Ecto neural progenitor cell (in vitro differentiated cells): ENCODE measurements at regions not wholly inside any gene's neighbourhood (a gene's known extent, or its start where the extent isn't known, plus 50 kb on each side); places are given as distances from the start of the nearest gene placed in this dataset.
"Not testable (repeated sequence)": the region's sequence is repeated elsewhere in the genome, so short reads cannot be mapped to it uniquely, and the experiment has no call there.

Experiments used
- DNase-seq: peaks from one replicate; pipeline ENCODE4 v3.0.0-alpha.2; 2018; ENCODE audit warnings: low spot score

- no peak for DNase-seq
Measured at GRCh38 chr6:168255283-168255881, 64.2 kb downstream of the DACT2 start.

GRCh38 chr6:168252267-168252666, 67.3 kb downstream of the DACT2 start:
- no peak for DNase-seq

GRCh38 chr6:168250250-168250649, 69.3 kb downstream of the DACT2 start:
- no peak for DNase-seq

GRCh38 chr6:168249746-168250145, 69.8 kb downstream of the DACT2 start:
- no peak for DNase-seq

- DNase-seq: no peak
Measured at GRCh38 chr6:168248148-168248620, 71.4 kb downstream of the DACT2 start.

- no peak for DNase-seq
Measured at GRCh38 chr6:168247443-168248147, 72.0 kb downstream of the DACT2 start.

GRCh38 chr6:168244961-168245551, 74.5 kb downstream of the DACT2 start:
- DNase-seq: no peak

GRCh38 chr6:168243812-168244376, 75.7 kb downstream of the DACT2 start:
- no peak for DNase-seq

GRCh38 chr6:168242940-168243225, 76.7 kb downstream of the DACT2 start:
- DNase-seq: no peak

- DNase-seq: no peak
Measured at GRCh38 chr6:168242111-168242939, 77.3 kb downstream of the DACT2 start.

- DNase-seq: no peak
Measured at GRCh38 chr6:168240160-168240559, 79.4 kb downstream of the DACT2 start.

- DNase-seq: no peak
Measured at GRCh38 chr6:168239044-168239773, 80.4 kb downstream of the DACT2 start.

- no peak for DNase-seq
Measured at GRCh38 chr6:168238159-168238909, 81.2 kb downstream of the DACT2 start.

GRCh38 chr6:168233875-168234213, 85.7 kb downstream of the DACT2 start:
- DNase-seq: not testable (repeated sequence)

- no peak for DNase-seq
Measured at GRCh38 chr6:168232989-168233874, 86.3 kb downstream of the DACT2 start.

- DNase-seq: no peak
Measured at GRCh38 chr6:168232528-168232927, 87.0 kb downstream of the DACT2 start.

GRCh38 chr6:168232062-168232461, 87.5 kb downstream of the DACT2 start:
- DNase-seq: no peak

- no peak for DNase-seq
Measured at GRCh38 chr6:168231393-168231957, 88.1 kb downstream of the DACT2 start.

- no peak for DNase-seq
Measured at GRCh38 chr6:168229368-168229752, 90.2 kb downstream of the DACT2 start.
